ENCODE measurements at regions not wholly inside any gene's neighbourhood (a gene's known extent, or its start where the extent isn't known, plus 50 kb on each side); places are given as distances from the start of the nearest gene placed in this dataset.

- TF ChIP-seq CTCF (conservative IDR thresholded peaks at IDR 0.05; ENCODE audit: low read length), result no peak
- TF ChIP-seq EZH2phosphoT487 (IDR thresholded peaks at IDR 0.05; ENCODE audit: borderline replicate concordance), result no peak
Observed at GRCh38 chr7:66505009-66505408, 123.7 kb upstream of the KCTD7 start.

Data from Loucy (cell line).